ENCODE measurements at regions not wholly inside any gene's neighbourhood (a gene's known extent, or its start where the extent isn't known, plus 50 kb on each side); places are given as distances from the start of the nearest gene placed in this dataset.
A peak's percentile ranks its signal among the peaks of the same experiment; 100 is the strongest.

GRCh38 chr10:28878236-28878970 lies 201.1 kb downstream of the BAMBI start (continued):
- TF ChIP-seq ARID3B (CRISPR knock-in tag; IDR thresholded peaks at IDR 0.05; ENCODE audit: borderline replicate concordance): no peak
- TF ChIP-seq PATZ1 (CRISPR knock-in tag; IDR thresholded peaks at IDR 0.05; ENCODE audit: borderline replicate concordance): no peak
- TF ChIP-seq CHD2 (IDR thresholded peaks at IDR 0.05; ENCODE audit: low read depth, low read length): no peak
- peak; percentile 88 for TF ChIP-seq MGA (IDR thresholded peaks at IDR 0.05)
- TF ChIP-seq E2F6 (IDR thresholded peaks at IDR 0.05; ENCODE audit: borderline replicate concordance in 1 of 2, extremely low read depth in 1 of 2, insufficient read depth in 1 of 2, insufficient read length in 1 of 2, low read depth in 1 of 2, low read length in 1 of 2, poor library complexity in 1 of 2, severe bottlenecking in 1 of 2): peak in 1 of 2 experiments; percentile 55
- TF ChIP-seq L3MBTL2 (IDR thresholded peaks at IDR 0.05): peak; percentile 87
- TF ChIP-seq BRD9 (IDR thresholded peaks at IDR 0.05; ENCODE audit: low read depth, partially characterized antibody): peak; percentile 36
- TF ChIP-seq BHLHE40 (IDR thresholded peaks at IDR 0.05; ENCODE audit: low read length): peak; percentile 47; the same call in 1 of the 2 replicates
- peak; percentile 33; the same call in 1 of the 2 replicates for TF ChIP-seq CBFA2T2 (conservative IDR thresholded peaks at IDR 0.05)
